Mammary epithelial cell (primary cell): ENCODE measurements at regions not wholly inside any gene's neighbourhood (a gene's known extent, or its start where the extent isn't known, plus 50 kb on each side); places are given as distances from the start of the nearest gene placed in this dataset.

Experiments used
- EZH2 ChIP-seq: IDR thresholded peaks from 2 replicates; pipeline ENCODE4 v1.6.1; 2012; ENCODE audit warnings: low read length, inconsistent platforms, borderline replicate concordance
- TF ChIP-seq, protein P1 (sequence below), 2 donors: IDR thresholded peaks in 1 of 2; conservative IDR thresholded peaks in 1 of 2; 2 replicates each; pipeline ENCODE4 v1.5.1; 2011 to 2012; ENCODE audit warnings: inconsistent platforms in 2 of 2, low read length in 2 of 2, mild to moderate bottlenecking in 2 of 2, control low read depth in 1 of 2, low read depth in 1 of 2; ENCODE audit not compliant: insufficient read depth in 1 of 2; ENCODE audit errors: extremely low read depth in 1 of 2

DNA sequence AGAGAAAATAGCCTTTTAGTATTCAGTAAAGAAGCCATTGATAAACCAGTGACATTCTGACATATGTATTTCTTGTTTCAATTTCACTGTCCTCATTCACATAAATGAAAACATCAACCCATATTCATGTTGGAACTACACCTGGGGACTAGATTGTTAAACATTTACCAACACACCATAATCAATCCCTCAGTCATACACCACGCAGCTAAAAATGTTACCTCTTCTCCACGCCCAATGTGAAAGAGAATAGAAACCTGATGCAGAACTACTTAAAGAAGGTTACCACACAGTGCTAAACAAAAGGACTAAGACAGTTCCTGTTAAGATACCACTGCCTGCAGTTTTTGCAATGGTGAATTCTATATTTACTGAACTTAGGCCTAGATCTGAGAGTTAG is 518.9 kb downstream of the PRELID2 start:
- TF ChIP-seq, protein P1, sequence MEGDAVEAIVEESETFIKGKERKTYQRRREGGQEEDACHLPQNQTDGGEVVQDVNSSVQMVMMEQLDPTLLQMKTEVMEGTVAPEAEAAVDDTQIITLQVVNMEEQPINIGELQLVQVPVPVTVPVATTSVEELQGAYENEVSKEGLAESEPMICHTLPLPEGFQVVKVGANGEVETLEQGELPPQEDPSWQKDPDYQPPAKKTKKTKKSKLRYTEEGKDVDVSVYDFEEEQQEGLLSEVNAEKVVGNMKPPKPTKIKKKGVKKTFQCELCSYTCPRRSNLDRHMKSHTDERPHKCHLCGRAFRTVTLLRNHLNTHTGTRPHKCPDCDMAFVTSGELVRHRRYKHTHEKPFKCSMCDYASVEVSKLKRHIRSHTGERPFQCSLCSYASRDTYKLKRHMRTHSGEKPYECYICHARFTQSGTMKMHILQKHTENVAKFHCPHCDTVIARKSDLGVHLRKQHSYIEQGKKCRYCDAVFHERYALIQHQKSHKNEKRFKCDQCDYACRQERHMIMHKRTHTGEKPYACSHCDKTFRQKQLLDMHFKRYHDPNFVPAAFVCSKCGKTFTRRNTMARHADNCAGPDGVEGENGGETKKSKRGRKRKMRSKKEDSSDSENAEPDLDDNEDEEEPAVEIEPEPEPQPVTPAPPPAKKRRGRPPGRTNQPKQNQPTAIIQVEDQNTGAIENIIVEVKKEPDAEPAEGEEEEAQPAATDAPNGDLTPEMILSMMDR (conservative IDR thresholded peaks at IDR 0.05 in 1 of 2, IDR thresholded peaks at IDR 0.05 in 1 of 2; ENCODE audit: extremely low read depth in 1 of 2, insufficient read depth in 1 of 2, low read depth in 1 of 2, low read length in 2 of 2), result no peak
- no peak for TF ChIP-seq EZH2
